Stimulated activated CD4-positive, alpha-beta T cell treated with anti-CD3 and anti-CD28 coated beads, Interleukin-15, amount 100 ng/mL, for 24 hours (primary cell): ENCODE measurements at regions not wholly inside any gene's neighbourhood (a gene's known extent, or its start where the extent isn't known, plus 50 kb on each side); places are given as distances from the start of the nearest gene placed in this dataset.
A peak's percentile ranks its signal among the peaks of the same experiment; 100 is the strongest.
"Not testable (repeated sequence)": the region's sequence is repeated elsewhere in the genome, so short reads cannot be mapped to it uniquely, and the experiment has no call there.

Experiments used
- DNase-seq: peaks from one replicate; pipeline ENCODE4 v3.0.0-alpha.2; 2020

DNA sequence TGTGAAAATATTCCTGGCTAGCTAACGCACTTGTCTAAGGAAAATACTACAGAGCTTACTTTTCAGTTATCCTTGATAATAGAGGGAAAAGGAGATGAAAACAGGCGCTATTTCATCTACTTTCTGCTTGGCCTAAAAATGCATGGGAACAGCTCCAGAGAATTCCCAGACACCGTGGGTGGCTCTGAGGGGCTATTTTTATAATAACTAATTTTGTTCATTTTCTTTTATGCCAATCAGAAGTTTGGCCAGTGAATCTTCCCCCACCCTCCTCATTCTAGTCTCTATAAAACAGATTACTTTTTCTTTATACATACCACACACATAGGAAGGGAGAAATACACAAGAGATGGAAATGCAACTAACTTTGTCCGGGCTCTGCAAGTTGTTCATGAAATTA lies 322.9 kb downstream of the SETD4 start:
- DNase-seq = no peak

DNA sequence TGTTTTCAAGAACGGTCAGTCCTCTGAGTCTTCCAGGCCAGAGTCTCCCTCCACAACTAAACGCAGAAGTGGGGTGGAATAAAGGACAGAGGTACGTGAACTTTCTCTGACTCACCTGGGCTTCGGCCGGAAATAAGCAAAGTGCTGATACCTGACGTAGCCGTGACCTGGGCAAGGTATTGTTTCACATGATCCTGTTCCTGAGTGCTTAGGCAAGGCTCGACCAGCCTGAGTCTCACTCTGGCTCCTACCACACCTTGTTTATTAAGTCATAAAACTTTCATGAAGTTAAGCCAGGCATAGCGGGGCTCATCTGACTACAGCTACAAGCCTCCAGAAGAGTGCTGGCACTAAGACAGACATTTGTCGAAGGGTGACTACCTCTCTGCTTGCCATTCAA lies 327.5 kb downstream of the SETD4 start:
- DNase-seq = no peak

DNA sequence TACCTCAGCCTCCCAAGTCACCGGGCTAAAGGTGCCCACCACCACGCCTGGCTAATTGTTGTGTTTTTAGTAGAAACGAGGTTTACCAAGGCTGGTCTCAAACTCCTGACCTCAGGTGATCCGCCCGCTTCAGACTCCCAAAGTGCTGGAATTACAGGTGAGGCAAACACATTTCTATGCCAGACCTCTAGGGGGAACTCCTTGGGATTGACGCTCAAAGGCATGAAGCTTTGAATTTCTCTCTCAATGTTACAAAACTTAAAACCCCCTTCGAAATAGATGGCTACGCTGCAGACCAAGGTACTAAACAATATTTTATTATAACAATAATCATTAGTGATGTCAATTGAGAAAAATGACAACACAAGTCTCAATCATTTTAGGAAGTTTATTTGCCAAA lies 330.0 kb downstream of the SETD4 start:
- DNase-seq = no peak

DNA sequence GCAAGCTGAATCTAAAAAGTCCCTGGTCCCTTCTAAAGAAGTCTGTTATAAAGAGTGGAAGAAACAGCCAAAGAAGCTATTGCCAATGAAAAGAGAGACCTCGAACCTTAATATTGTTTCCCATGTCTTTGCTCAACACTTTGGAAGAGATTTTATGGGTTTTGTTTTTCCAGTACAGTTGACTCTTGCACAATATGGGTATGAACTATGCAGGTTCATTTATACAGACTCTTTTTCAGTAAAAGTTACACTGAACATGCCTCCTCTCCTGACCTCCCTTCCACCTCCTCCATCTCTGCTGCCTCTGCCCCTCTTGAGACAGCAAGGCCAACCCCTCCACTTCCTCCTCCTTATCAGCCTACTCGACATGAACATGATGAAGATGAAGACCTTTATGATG lies 332.5 kb downstream of the SETD4 start:
- no peak for DNase-seq

GRCh38 chr21:35724156-35724555 lies 336.2 kb downstream of the SETD4 start:
- DNase-seq = no peak

GRCh38 chr21:35721701-35722100 lies 338.6 kb downstream of the SETD4 start:
- no peak for DNase-seq

GRCh38 chr21:35720208-35720731 lies 340.1 kb downstream of the SETD4 start:
- DNase-seq = no peak

DNA sequence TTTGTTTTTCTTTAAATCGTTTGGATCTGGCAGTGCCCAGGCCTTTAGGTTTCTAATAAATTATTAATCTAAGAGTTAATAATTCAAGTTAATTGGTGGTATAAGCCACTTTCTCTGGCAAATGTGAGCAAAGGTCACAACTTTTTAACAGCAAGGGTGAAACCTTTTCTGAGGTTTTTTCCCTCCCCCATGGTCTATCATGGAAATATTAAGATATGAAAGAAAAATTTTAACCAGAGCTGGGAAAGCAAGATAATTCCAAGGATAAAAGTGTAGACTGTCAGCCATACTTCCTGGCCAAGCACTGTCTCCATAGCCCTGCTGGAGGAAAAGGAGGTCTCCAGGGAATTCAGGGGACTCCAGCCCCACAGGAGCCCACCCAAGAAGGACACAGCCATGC lies 341.2 kb downstream of the SETD4 start:
- DNase-seq = no peak

GRCh38 chr21:35716876-35717565 lies 343.3 kb downstream of the SETD4 start:
- no peak for DNase-seq

GRCh38 chr21:35713914-35714313 lies 346.4 kb downstream of the SETD4 start:
- DNase-seq = no peak

DNA sequence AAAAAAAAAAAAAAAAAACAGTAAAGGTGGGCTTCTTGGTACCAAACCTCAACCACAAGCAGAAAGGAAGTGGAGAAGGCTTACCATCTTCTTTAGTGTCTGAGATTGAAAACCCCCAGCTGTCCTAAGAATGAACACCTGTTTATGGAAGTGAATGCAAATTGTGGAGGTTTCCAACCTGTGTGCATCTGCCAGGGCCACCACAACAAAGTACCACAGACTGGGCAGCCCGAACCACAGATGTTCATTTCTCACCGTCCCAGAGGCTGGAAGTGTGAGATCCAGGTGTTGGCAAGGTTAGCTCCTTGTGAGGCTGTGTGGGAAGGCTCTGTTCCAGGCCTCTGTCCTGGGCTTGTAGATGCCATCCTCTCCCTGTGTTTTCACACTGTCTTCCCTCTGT lies 348.7 kb downstream of the SETD4 start:
- no peak for DNase-seq

GRCh38 chr21:35711213-35711612 lies 349.1 kb downstream of the SETD4 start:
- DNase-seq = no peak

DNA sequence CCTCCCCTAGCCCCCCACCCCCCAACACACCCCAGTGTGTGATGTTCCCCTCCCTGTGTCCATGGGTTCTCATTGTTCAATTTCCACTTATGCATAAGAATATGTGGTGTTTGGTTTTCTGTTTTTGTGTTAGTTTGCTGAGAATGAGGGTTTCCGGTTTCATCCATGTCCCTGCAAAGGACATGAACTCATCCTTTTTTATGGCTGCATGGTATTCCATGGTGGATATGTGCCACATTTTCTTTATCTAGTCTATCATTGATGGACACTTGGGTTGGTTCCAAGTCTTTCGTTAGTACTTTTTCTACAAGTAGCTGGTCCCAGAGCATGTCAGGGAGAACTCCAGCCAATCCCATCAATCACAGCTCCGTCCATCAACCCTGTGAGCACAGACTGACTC lies 350.3 kb downstream of the SETD4 start:
- not testable (repeated sequence) for DNase-seq

DNA sequence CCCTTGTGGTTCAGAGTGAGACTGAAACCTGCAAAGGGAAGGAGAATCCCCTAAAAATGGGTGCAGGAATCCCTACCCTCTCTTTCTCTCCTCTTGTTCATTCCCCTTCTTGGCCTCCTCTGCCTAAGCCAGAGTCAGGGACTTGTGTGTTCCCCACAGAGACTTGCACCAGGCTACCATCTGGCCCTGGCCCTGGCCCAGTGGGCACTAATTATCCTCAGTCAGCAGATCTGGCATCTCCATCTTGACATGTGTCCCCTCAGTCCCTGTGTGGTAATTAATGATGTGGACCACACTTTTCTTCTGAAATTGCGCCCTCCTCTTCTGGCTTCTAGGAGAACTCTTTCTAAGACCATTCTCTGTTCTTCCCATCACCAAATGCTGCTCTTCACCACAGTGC lies 354.4 kb downstream of the SETD4 start:
- DNase-seq = no peak

DNA sequence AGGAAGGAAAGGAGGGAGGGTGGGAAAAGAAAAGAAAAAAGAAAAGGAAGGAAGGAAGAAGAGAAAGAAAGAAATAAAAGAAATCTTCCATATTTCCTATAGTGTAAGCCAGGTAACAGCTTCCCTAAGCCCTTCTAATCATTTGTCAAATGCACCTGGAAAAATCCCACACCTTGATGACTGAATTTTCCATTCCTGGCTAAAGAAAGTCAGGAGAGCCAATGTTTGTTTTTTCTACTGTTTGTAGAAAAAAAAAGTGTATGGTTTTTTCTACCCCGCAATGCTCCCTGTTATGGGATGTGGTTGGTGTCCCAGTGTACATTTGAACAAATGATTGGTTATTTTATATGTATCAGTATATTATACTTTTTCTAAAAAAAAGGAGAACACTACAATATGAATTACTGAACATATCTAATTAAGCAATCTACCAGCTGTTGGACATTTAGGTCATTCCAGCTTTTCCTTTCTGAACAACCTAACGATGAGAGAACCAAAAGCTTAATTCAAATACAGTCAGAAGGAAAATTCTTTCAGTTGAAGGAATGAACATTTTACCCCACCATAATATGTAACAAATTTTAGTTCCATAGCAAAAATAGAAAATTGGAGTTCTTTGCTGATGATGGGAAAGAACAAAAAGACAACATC lies 355.0 kb downstream of the SETD4 start:
- no peak for DNase-seq

- DNase-seq = no peak
These were observed 356.6 kb downstream of the SETD4 start for GRCh38 chr21:35703704-35704103.

- no peak for DNase-seq
These were observed 361.0 kb downstream of the SETD4 start for GRCh38 chr21:35699361-35699760.

- peak; percentile 12 for DNase-seq
These were observed 363.0 kb downstream of the SETD4 start for GRCh38 chr21:35697321-35697808.

DNA sequence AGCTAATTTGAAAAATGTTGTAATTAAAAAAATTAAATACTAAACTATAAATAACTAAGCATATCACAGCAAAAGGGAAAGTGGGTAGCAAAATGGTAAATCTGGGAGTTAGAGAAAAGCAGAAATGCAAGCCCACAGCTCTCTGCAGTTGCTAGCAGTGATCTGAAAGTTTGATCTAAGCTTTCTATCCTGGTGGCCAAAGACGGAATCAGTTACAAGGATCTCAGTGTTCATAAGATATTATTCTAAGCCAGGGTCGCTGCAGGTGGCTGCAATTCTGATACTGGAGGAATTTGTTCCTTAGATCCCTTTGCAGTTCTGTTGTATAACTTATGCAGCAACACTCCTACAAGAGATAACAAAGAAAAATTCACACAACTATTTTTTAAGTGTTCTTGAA lies 363.7 kb downstream of the SETD4 start:
- no peak for DNase-seq

DNA sequence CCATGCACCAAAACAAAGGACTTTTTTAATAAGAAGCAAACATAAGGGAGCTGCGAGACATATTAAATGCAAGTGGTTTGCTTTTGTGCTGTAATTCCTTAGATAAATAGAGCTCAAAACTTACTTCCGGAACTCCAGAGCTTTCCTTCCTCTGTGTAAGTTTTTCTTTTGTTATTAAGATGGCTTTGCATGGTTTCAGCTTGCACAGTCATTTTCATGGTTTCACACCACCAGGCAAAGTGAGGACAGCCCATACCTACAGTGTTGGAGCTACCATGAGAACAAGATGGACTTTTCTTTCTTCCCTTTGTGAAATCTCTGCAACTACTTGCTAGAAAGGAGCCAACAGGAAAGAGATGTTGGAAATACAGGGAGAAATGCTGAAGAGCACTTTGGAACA lies 368.0 kb downstream of the SETD4 start:
- DNase-seq = no peak

DNA sequence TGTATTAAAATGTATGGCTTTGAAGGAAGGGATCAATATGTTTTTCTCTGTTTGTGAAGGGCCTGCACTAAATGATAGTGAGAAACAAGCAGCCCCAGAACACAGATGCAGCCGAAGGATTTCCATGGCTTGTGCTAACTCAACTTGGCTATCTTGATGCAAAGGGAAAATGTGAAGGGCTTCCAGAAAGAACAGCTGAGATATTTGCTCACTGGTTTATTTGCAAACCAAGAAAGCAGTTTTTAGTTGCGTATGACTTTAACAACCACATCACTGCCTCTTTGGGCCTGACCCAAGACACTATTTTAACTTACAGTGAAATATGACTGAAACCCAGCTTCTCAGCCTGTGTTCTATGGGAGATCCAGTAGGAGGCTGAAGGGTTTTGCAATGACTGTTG lies 369.9 kb downstream of the SETD4 start:
- DNase-seq = no peak

- DNase-seq = no peak
These were observed 374.2 kb downstream of the SETD4 start for GRCh38 chr21:35686156-35686555.

GRCh38 chr21:35683664-35684304 lies 376.5 kb downstream of the SETD4 start:
- DNase-seq = no peak
